C4-2B (cell line): ENCODE measurements at regions not wholly inside any gene's neighbourhood (a gene's known extent, or its start where the extent isn't known, plus 50 kb on each side); places are given as distances from the start of the nearest gene placed in this dataset.

Experiments
- ZFX ChIP-seq: fragments of 450-650 bp; IDR thresholded peaks from 2 replicates; pipeline ENCODE4 v1.6.1; 2017
- TF ChIP-seq, protein P1 (sequence below): fragments of 450-650 bp; conservative IDR thresholded peaks from 2 replicates; pipeline ENCODE4 v1.5.1; 2017; ENCODE audit warnings: mild to moderate bottlenecking

DNA sequence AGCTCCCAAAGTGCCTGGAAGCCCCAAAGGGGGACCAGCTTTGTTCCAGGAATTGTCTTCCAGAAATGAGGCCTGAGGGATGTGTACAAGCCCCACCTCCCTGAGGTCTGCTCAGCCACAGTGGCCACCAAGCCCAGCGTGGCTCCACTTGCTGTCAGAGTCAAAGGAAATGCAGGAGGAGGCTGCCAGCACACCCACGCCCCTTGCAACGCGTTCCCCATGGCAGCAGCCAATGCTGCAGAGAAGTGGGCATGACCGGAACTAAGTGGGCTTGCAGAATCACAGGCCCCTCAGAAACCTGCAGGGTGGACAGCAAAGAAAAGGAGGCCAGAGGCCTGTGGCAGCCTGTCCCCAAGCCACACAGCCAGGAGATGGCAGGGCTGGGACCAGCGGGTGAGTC lies 320.8 kb downstream of the FOXL1 start:
- TF ChIP-seq, protein P1, sequence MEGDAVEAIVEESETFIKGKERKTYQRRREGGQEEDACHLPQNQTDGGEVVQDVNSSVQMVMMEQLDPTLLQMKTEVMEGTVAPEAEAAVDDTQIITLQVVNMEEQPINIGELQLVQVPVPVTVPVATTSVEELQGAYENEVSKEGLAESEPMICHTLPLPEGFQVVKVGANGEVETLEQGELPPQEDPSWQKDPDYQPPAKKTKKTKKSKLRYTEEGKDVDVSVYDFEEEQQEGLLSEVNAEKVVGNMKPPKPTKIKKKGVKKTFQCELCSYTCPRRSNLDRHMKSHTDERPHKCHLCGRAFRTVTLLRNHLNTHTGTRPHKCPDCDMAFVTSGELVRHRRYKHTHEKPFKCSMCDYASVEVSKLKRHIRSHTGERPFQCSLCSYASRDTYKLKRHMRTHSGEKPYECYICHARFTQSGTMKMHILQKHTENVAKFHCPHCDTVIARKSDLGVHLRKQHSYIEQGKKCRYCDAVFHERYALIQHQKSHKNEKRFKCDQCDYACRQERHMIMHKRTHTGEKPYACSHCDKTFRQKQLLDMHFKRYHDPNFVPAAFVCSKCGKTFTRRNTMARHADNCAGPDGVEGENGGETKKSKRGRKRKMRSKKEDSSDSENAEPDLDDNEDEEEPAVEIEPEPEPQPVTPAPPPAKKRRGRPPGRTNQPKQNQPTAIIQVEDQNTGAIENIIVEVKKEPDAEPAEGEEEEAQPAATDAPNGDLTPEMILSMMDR = no peak
- TF ChIP-seq ZFX = no peak
